SKM-1 (cell line): ENCODE measurements at regions not wholly inside any gene's neighbourhood (a gene's known extent, or its start where the extent isn't known, plus 50 kb on each side); places are given as distances from the start of the nearest gene placed in this dataset.
A peak's percentile ranks its signal among the peaks of the same experiment; 100 is the strongest.

Experiments
- DNase-seq: peaks from one replicate; lab custom pipeline; 2025; ENCODE audit not compliant: unreplicated experiment; lab: John Stamatoyannopoulos, UW

DNA sequence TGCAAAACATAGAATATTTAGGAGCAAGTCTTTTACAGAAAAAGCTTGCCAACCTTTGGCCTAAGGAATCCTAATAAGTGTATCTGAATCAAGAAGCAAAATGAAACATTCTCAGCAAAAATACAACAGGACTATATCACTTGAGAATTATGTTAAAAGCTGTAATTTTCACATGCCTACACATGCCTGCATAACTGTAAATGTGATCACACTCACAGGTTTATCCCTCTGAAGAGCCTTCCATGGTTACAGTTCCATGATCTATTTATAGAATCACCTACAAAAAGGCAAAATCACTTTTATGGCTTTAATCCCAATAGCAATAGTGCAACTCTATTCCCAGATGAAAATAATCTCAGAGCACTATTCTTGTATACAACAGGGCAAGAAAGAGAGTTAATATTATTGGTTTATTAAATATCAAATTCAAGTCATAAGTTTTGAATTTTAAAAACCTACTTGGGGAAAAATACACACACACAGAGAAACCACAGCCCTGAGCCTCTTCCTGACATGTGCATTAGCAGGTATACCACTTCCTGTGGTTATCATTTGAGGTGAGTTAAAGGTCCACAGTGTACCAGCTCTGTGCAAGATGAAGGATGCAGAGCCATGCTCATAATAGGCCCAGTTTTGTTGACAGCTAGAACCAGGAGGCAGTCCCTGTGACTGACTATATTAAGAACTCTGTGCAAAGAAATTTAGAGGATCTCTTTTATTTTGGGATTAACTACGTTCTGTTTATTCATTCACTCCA, 252.5 kb upstream of the TGFBR2 start:
- DNase-seq, result no peak

DNA sequence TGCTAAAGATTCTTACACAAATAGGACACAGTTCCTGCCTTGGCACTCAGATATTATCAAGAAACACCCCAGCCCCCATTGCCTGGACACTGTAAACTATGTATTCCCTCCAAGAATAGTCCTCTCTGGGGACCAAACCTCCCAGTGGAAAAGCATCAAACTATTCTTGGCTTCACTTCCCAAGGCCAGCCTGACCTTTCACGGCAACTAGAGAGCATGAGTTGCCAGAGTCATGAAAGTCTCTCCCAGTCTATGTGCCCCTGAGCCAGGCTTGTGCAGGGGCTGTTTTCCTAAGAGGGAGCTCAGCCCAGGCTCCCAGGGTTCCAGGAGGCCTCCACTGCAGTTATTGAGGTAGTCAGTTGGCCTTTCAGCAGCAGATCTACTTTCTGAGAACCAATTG, 251.9 kb upstream of the TGFBR2 start:
- no peak for DNase-seq

DNA sequence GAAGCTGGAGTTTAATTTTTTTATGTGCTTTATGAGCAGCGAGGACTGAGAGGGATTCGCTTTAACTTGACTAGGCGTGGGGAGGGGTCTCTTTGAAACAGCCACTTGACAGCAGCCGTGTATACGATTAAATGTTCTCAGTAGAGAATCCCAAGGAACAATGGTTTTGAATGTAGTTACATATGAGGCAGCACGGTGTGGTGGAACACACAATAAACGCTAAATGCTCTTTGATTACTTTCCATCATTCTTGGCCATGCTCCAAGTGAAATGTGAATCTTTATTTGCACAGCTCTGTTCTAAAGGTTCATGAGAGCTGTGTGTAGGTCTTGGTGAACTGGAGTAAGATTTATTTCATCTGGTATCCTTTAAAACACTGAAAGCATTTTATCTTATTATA, 251.4 kb upstream of the TGFBR2 start:
- no peak for DNase-seq

DNA sequence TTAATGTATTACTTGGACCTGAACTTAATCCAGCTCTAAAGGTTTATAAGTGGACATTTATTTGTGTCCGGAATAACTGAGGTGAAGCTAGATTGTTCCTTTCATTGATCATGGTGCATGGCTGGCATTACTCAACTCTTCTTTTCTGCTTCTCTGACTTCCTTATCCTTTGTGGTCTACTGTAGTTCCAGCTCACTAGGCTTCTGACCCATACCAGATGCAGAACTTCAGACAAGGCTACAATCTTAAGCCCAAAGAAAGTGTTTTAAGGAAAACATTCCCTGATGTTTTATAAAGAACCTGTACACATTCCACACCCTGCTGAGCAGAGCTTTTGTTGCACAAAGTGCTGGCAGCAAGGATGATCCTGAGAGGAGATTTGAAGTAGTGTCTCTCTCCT, 250.8 kb upstream of the TGFBR2 start:
- peak; percentile 5 for DNase-seq

DNA sequence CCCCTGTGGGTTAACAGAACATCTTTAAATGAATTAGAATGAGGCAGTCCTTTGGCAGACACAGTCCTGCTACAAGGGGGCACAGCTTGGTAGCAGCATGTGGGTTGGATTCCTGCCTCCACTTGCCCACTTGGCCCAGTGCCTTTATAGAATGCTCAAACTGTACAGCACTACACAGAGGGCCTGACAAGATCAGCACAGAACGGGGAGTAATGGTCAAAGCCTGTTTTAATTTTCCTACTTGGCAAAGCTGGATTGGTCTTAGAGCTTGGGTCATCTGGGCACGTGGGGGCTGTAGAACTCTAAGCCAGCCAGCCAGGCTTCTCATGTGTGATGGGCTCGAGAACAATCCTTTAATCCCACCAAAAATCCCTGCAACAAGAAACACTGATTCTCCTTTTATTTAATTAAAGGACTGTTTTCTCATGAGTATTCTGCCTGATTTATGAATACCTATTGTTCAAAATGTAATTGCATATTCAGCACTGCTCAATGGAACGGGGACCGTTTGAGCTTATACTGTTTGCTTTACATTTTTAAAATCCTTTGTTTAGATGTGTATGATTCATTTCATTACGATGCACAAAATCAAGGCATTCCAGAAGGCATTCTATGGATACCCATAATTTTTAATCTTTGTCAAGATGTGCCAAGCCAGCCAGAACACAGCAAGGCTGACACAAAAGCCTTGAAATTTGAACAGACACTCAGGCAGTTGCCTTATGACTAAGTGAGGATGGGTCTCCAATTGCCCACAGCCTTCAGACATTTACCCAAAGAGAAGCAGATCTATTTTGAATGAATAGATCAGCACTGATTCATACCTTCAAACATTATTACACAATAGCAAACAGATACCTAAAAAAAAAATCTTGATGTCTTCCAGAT, 249.3 kb upstream of the TGFBR2 start:
- no peak for DNase-seq

DNA sequence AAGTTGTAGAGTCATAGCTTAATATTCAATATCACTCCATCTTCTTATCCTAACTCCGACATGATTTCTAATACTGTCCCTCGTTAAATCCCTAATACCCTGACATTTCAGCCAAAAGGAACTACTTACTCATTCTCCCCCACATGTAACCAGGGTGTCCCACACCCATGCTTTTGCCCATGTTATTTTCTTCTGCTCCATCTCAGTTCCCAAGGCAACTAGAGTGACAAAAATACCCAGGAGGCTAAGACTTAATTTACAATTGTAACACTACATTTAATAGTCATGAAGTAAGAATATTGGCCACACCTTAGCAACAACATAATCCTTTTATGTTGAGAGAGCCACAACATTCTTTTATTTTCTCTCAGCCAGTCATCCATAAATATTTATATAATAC, 248.5 kb upstream of the TGFBR2 start:
- DNase-seq, result no peak

DNA sequence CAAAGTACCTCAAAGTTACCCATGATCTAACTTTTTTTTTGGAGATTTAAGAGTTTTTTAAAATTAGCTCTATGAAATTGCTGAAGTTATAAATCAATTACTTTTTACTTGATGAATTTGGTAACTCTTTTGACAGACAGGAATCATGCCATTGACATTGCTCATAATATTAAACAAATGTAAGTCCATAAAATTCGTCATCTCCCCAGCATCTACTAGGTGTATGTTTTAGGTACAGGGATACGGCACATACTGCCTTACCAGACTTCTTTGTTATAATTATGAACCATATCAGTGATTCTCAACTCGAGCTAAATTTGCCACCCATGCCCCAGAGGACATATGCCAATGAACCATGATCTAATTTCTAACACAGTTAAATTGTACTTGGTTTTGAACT, 247.5 kb upstream of the TGFBR2 start:
- no peak for DNase-seq

DNA sequence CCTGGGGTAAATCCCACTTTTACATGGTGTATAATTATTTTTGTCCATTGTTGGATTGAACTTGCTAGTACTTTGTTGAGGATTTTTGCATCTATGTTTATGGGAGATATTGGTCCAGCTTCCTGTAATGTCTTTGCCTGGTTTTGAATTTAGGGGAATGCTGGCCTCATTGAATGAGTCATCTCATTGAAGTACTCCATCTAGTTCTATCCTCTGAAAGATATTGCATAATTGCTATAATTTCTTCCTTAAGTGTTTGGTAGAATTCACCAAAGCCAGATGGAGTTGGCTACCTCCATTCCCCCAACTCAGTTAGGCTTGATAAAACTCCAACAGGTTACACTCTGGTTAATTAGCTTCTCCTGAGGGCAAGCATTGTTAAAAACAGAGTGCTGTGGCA, 237.4 kb upstream of the TGFBR2 start:
- no peak for DNase-seq

DNA sequence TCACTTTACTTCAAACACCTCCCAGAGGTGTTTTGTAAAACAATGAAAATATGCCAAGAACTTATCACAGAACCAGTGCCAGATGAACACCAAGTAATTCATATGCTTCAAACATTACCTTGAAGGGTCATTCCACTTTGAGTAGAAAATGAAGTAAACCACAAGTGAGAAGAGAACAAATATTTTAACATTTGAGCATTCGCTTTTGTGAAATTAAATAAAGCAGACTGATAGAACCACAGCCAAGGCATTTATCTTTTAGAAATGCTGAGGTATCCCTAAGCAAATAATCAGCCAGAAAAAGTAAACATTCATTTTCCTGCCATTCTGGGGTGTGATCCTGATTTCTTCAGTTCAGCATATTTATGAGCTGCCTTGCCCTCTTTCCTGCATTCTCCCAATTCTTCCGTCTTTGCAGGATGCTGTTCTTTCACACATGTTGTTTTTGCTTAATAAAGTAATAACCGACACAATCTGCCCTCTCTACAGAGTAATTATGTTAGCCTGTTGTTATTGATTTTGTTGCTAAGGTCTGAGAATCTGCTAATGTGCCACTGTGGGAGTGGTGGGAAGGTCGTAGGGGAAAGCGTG, 235.6 kb upstream of the TGFBR2 start:
- DNase-seq, result no peak

DNA sequence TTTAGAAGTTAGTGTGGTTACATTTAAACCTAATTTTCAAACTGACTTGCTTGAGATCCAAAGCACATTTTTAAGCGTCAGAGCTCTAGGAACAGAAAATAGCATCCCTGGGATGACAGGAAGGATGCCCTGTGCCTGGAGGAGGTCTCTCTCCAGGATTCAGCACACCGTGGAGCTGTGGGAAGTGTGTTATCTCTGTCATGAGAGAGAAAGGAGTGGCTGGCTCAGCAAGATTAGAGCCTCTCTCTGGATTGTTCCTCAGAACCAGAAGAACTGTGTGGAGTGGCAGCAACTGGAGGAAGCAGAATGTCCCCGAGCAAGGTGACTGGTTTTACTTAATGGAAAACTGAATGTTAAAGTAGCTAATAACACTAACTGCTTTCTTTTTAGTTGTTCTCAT, 233.6 kb upstream of the TGFBR2 start:
- no peak for DNase-seq

DNA sequence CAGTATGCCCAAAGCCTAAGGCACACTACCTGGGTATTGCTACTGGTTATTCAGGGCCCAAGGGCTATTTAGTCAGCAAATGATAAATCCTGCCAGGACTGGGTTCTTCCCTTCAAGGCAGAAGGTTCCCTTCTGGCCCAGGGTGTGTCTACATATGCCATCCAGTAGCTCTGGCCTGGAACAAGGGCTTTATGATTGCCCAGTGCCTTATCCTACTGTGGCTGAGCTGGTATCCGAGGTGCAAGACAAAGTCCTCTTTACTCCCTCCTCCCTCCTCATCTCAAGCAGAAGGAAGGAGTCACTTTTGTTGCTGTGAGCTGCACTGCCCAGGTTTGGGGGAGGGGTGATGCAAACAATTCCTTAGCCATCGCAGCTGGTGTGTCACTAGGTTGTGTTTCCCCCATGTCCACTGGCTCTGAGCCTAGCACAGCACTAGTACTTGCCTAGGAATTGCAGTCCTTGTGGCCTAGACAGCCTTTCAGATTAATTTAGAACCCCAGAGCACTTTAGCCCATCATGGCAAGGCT, 221.8 kb upstream of the TGFBR2 start:
- no peak for DNase-seq

DNA sequence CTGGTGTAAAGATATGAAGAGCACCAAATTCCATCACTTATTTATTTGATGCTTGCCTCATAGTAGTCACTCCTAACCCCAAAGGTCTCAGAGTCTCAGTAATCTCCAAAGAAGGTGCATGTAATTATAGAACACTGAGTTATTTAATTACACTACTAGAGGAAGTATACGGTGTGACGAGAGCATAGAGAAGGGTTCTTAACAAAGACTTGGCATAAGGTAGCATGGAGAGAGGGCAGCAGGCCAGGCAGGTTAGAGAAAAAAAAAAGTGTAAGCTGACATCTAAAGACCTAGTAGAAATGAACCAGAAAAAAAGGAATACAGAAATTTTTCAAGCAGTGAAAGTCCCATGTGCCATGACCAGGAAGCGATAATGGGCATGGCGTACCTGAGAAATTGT, 213.3 kb upstream of the TGFBR2 start:
- DNase-seq, result no peak

DNA sequence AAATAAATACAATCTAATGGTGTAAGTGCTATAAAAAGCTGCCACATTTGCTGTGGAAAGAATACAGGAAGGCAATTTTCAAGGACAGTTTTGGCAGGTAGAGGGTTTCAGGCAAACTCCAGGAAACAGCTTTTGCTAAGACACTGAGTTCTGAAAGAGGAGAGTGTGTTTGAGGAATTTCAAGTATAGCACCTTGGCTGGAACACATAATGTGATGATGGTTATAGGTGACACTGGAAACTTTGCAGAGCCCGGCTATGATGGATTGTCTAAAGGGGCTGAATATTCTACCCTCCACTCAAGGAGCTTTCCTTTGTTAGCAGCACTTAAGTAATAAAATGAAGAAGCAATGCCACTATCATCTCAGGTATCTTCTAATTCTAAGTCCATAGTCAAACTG, 209.4 kb upstream of the TGFBR2 start:
- DNase-seq, result no peak

DNA sequence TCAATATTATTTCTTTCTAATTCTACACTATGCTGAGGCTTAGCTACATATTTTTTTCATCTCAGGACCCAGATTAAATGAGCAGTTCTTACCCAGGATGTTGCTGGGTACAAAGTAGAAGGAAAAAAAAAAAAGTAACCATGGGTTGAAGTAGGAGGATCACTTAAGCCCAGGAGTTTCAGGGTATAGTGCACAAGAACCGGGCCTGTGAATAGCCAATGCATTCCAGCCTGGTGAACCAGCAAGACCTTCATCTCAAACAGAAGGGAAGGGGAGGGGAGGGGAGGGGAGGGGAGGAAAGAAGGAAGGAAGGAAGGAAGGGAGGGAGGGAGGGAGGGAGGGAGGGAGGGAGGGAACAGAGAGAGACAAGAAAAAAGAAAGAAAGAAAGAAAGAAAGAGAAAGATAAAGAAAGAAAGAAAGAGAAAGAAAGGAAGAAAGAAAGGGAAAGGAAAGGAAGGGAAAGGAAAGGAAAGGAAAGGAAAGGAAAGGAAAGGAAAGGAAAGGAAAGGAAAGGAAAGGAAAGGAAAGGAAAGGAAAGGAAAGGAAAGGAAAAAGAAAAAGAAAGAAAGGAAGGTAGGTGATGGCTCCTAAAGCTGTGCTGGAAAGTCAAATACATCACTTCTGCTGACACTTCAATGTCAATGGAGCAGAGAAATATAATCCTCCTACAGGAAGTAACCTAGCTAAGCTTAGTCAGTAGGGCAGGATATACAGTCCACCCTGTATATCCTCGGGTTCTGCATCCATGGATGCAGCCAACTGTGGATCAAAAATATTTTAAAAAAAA, 206.8 kb upstream of the TGFBR2 start:
- no peak for DNase-seq

DNA sequence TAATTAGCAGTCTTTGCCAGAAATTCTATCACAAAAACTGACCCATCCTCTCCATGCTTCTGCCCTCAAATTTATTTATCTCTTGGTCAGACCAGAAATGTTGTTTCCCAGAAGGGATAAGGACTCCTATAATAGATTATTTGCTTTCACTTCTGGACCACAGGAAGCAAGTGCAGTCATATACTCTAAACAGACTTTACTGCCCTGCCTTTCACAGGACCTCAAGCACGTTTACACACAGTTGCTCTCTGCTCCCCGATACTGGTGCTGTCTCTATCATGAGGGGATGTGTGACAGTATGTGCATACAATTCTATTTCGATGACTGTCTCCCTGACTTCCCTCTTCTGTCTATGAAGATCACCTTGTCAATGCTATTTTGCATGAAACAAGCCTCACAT, 205.5 kb upstream of the TGFBR2 start:
- no peak for DNase-seq

DNA sequence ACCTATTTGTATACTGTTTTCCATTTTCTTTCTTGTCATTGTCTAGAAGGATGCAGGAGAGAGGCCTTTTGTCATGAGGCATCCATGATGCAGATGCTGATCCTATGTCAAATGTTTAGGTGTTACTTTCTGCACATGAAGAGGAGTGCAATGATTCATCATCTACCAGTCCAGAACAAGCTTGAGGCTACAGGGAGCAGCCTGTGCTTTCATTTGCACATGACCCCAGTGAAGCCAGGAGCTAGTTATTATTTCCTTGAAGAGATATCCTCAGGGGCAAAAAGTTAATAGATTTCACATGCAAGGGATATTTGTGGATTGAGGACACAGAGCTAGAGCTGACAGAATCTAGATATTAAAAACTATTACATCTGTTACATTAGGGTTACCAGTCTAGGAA, 204.4 kb upstream of the TGFBR2 start:
- DNase-seq, result no peak

DNA sequence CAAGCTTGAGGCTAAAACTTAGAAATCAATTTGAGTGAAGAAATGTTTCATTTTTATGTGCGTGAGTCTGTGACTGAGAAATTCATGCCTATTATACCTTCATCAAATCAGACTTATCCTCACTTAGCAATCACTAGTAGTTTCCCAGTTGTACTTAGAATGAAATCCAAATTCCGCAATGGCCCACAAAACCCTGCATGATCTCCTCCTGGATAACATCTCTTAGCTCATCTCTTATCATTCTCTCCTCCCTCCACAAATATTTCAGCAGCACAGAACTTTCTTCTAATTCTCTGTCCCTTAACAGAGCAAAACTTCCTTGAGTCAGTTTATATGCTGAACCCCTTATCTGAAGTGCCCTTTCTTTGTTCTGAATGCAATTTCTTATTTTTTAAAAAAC, 198.8 kb upstream of the TGFBR2 start:
- DNase-seq, result no peak

DNA sequence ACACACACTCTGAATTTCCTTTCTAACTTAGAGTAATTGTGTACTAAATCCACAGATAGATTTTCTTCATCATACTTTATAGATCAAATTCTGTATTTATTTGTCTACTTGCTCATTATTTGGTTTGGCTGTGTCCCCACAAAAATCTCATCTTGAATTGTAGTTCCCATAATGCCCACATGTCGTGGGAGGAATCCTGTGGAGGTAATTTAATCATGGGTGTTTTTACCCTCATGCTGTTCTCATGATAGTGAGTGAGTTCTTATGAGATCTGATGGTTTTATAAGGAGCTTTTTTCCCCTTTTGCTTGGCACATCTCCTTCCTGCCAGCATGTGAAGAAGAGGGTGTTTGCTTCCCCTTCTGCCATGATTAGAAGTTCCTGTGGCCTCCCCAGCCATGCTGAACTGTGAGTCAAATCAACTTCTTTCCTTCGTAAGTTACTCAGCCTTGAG, 198.3 kb upstream of the TGFBR2 start:
- DNase-seq, result no peak

DNA sequence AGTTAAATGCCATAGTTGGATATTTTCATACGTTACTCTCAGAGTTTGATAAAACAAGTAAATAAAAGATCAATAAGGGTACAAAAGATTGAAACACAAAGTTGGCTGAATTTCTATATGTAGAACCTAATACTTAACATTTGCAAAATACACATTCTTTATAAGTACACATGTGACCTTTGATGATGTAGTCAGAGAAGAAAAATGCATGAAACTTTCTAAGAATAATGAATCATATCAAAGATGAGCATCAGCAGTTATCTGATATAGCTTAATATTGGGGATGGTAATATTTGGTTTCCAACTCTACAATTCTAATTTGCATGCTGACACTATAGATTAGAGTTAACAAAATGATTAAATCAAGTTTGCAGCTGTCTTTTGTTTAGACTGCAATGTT, 188.0 kb upstream of the TGFBR2 start:
- no peak for DNase-seq

DNA sequence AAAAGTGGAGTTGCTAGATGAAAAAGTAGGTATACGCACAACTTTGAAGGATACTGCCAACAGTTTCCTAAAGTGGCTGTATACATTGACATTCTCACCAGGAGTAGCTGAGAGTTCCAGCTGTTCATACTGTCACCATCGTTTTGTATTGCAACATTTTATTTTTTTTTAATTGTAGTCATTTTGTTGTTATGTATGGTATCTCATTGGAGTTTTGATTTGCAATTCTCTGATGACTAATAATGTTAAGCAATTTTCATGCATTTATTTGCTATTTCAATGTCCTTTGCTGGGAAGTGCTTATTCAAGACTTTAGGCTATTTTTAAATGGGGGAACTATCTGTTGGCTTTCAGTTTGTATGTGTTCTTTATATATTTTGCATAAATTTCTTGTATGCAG, 185.1 kb upstream of the TGFBR2 start:
- DNase-seq, result no peak
